Activated gamma-delta T cell (primary cell): ENCODE measurements at regions not wholly inside any gene's neighbourhood (a gene's known extent, or its start where the extent isn't known, plus 50 kb on each side); places are given as distances from the start of the nearest gene placed in this dataset.
A peak's percentile ranks its signal among the peaks of the same experiment; 100 is the strongest.
"Not testable (repeated sequence)": the region's sequence is repeated elsewhere in the genome, so short reads cannot be mapped to it uniquely, and the experiment has no call there.

Source experiments
- DNase-seq: peaks from one replicate; lab custom pipeline; 2025; lab: John Stamatoyannopoulos, UW

- no peak for DNase-seq
Observed at GRCh38 chr4:147102596-147102995, 156.9 kb upstream of the TTC29 start.

GRCh38 chr4:147103403-147103946 lies 157.8 kb upstream of the TTC29 start:
- no peak for DNase-seq

- no peak for DNase-seq
Observed at GRCh38 chr4:147104768-147105167, 159.1 kb upstream of the TTC29 start.

GRCh38 chr4:147108409-147108808 lies 162.7 kb upstream of the TTC29 start:
- DNase-seq = no peak

GRCh38 chr4:147109800-147110199 lies 164.1 kb upstream of the TTC29 start:
- no peak for DNase-seq

GRCh38 chr4:147110473-147111367 lies 165.1 kb upstream of the TTC29 start:
- no peak for DNase-seq

GRCh38 chr4:147112196-147112595 lies 166.5 kb upstream of the TTC29 start:
- DNase-seq = not testable (repeated sequence)

GRCh38 chr4:147117431-147117830 lies 171.8 kb upstream of the TTC29 start:
- DNase-seq = no peak

GRCh38 chr4:147118528-147118927 lies 172.9 kb upstream of the TTC29 start:
- DNase-seq = no peak

- no peak for DNase-seq
Observed at GRCh38 chr4:147122685-147123084, 177.0 kb upstream of the TTC29 start.

GRCh38 chr4:147123146-147123545 lies 177.5 kb upstream of the TTC29 start:
- no peak for DNase-seq

GRCh38 chr4:147128787-147129186 lies 183.1 kb upstream of the TTC29 start:
- no peak for DNase-seq

GRCh38 chr4:147129687-147130086 lies 184.0 kb upstream of the TTC29 start:
- no peak for DNase-seq

- DNase-seq = no peak
Observed at GRCh38 chr4:147134536-147135210, 189.0 kb upstream of the TTC29 start.

- DNase-seq = no peak
Observed at GRCh38 chr4:147136310-147136709, 190.6 kb upstream of the TTC29 start.

- DNase-seq = no peak
Observed at GRCh38 chr4:147136751-147137150, 191.1 kb upstream of the TTC29 start.

GRCh38 chr4:147137280-147137679 lies 191.6 kb upstream of the TTC29 start:
- no peak for DNase-seq

- DNase-seq = no peak
Observed at GRCh38 chr4:147138171-147138570, 192.5 kb upstream of the TTC29 start.

- no peak for DNase-seq
Observed at GRCh38 chr4:147139455-147140198, 194.0 kb upstream of the TTC29 start.

- no peak for DNase-seq
Observed at GRCh38 chr4:147151763-147152162, 206.1 kb upstream of the TTC29 start.

- peak; percentile 7 for DNase-seq
Observed at GRCh38 chr4:147157860-147158701, 212.4 kb upstream of the TTC29 start.
